H9 (cell line): ENCODE measurements at regions not wholly inside any gene's neighbourhood (a gene's known extent, or its start where the extent isn't known, plus 50 kb on each side); places are given as distances from the start of the nearest gene placed in this dataset.

Source experiments
- DNase-seq: peaks from one replicate; pipeline ENCODE4 v3.0.0-alpha.2; 2017
- H2AFZ ChIP-seq: one replicate; pipeline ENCODE4 v1.6.1; 2013; ENCODE audit warnings: mild to moderate bottlenecking, low read length, control low read depth, moderate library complexity
- H2AK5ac ChIP-seq: 2 replicates; pipeline ENCODE4 v1.6.1; 2013; ENCODE audit warnings: low read length, control low read depth, mixed read lengths; ENCODE audit not compliant: insufficient read length
- H2BK120ac ChIP-seq: one replicate; pipeline ENCODE4 v1.6.1; 2013; ENCODE audit warnings: low read depth, mild to moderate bottlenecking, low read length, control low read depth, inconsistent platforms; ENCODE audit not compliant: poor library complexity, severe bottlenecking
- H2BK12ac ChIP-seq: 2 replicates; pipeline ENCODE4 v1.6.1; 2013; ENCODE audit warnings: low read length, control low read depth, mixed read lengths, low read depth; ENCODE audit not compliant: insufficient read length
- H2BK15ac ChIP-seq: 2 replicates; pipeline ENCODE4 v1.6.1; 2013; ENCODE audit warnings: low read depth, low read length, control low read depth
- H2BK20ac ChIP-seq: one replicate; pipeline ENCODE4 v1.6.1; 2013; ENCODE audit warnings: low read depth, mild to moderate bottlenecking, low read length, control low read depth, inconsistent platforms; ENCODE audit not compliant: poor library complexity, severe bottlenecking
- H2BK5ac ChIP-seq: 2 replicates; pipeline ENCODE4 v1.6.1; 2013; ENCODE audit warnings: low read length, control low read depth, mixed read lengths; ENCODE audit not compliant: insufficient read length
- H3K14ac ChIP-seq: 2 replicates; pipeline ENCODE4 v1.6.1; 2013; ENCODE audit warnings: low read length, control low read depth; ENCODE audit not compliant: insufficient read depth
- H3K18ac ChIP-seq: 2 replicates; pipeline ENCODE4 v1.6.1; 2013; ENCODE audit warnings: low read depth, mild to moderate bottlenecking, mixed read lengths, low read length, control low read depth; ENCODE audit not compliant: insufficient read length
- H3K23ac ChIP-seq: 2 replicates; pipeline ENCODE4 v1.6.1; 2013; ENCODE audit warnings: low read length, control low read depth, mixed read lengths, low read depth; ENCODE audit not compliant: insufficient read length
- H3K23me2 ChIP-seq: 2 replicates; pipeline ENCODE4 v1.6.1; 2013; ENCODE audit warnings: low read depth, mild to moderate bottlenecking, mixed read lengths, low read length, control low read depth; ENCODE audit not compliant: insufficient read length, poor library complexity, severe bottlenecking
- H3K27ac ChIP-seq: 2 replicates; pipeline ENCODE4 v1.5.1; 2013; ENCODE audit warnings: low read length, control low read depth, mixed read lengths, low read depth; ENCODE audit not compliant: insufficient read length
- H3K27me3 ChIP-seq: 2 replicates; pipeline ENCODE4 v1.6.1; 2013; ENCODE audit warnings: low read length, control low read depth, inconsistent platforms; ENCODE audit not compliant: insufficient read depth
- H3K4ac ChIP-seq: 2 replicates; pipeline ENCODE4 v1.6.1; 2013; ENCODE audit warnings: low read depth, mild to moderate bottlenecking, control low read depth, inconsistent platforms, low read length, moderate library complexity
- H3K4me1 ChIP-seq: 2 replicates; pipeline ENCODE4 v1.6.1; 2013; ENCODE audit warnings: low read length, control low read depth, inconsistent platforms; ENCODE audit not compliant: insufficient read depth
- H3K4me2 ChIP-seq: 2 replicates; pipeline ENCODE4 v1.6.1; 2013; ENCODE audit warnings: low read length, control low read depth, mixed read lengths; ENCODE audit not compliant: insufficient read length, insufficient read depth
- H3K56ac ChIP-seq: 2 replicates; pipeline ENCODE4 v1.6.1; 2013; ENCODE audit warnings: low read depth, mild to moderate bottlenecking, mixed read lengths, low read length, control low read depth; ENCODE audit not compliant: insufficient read length
- H3K79me1 ChIP-seq: 2 replicates; pipeline ENCODE4 v1.6.1; 2013; ENCODE audit warnings: low read depth, mild to moderate bottlenecking, moderate library complexity, low read length, control low read depth, inconsistent platforms; ENCODE audit not compliant: insufficient read depth, poor library complexity, severe bottlenecking
- H3K79me2 ChIP-seq: 2 replicates; pipeline ENCODE4 v1.6.1; 2013; ENCODE audit warnings: low read length, control low read depth, inconsistent platforms; ENCODE audit not compliant: insufficient read depth
- H3K9ac ChIP-seq: 2 replicates; pipeline ENCODE4 v1.6.1; 2013; ENCODE audit warnings: low read length, control low read depth, mixed read lengths; ENCODE audit not compliant: insufficient read length; ENCODE audit errors: extremely low read depth
- H3K9me3 ChIP-seq: one replicate; pipeline ENCODE4 v1.6.1; 2013; ENCODE audit warnings: low read depth, low read length, inconsistent platforms; ENCODE audit not compliant: control insufficient read depth
- H3T11ph ChIP-seq: one replicate; pipeline ENCODE4 v1.6.1; 2013; ENCODE audit warnings: mild to moderate bottlenecking, low read length, control low read depth, inconsistent platforms
- H4K20me1 ChIP-seq: one replicate; pipeline ENCODE4 v1.6.1; 2013; ENCODE audit not compliant: control insufficient read depth, insufficient read length, insufficient read depth
- H4K5ac ChIP-seq: 2 replicates; pipeline ENCODE4 v1.6.1; 2013; ENCODE audit warnings: low read depth, mild to moderate bottlenecking, mixed read lengths, low read length, control low read depth; ENCODE audit not compliant: insufficient read length
- H4K8ac ChIP-seq: replicated peaks from 2 replicates; pipeline ENCODE4 v1.6.1; 2013; ENCODE audit warnings: low read length, control low read depth, mixed read lengths, low read depth; ENCODE audit not compliant: insufficient read length
- H4K91ac ChIP-seq: 2 replicates; pipeline ENCODE4 v1.6.1; 2013; ENCODE audit warnings: low read depth, mild to moderate bottlenecking, moderate library complexity, mixed read lengths, low read length, control low read depth; ENCODE audit not compliant: insufficient read length
- H3K27ac Mint-ChIP-seq, 3 experiments: 2 replicates in 2 of 3; 3 replicates in 1 of 3; pipeline ENCODE4 v1.8.0; 2020 to 2021; ENCODE audit warnings: mixed read lengths in 3 of 3, mild to moderate bottlenecking in 1 of 3, moderate library complexity in 1 of 3
- H3K27me3 Mint-ChIP-seq: 2 replicates; pipeline ENCODE4 v1.8.0; 2021; ENCODE audit warnings: low read depth, mild to moderate bottlenecking, moderate library complexity, mixed read lengths
- H3K36me3 Mint-ChIP-seq, 3 experiments: 2 replicates in 2 of 3; 3 replicates in 1 of 3; pipeline ENCODE4 v1.8.0; 2020 to 2021; ENCODE audit warnings: low read depth in 3 of 3, mixed read lengths in 3 of 3; ENCODE audit not compliant: insufficient read depth in 1 of 3
- H3K4me1 Mint-ChIP-seq, 2 experiments: 2 replicates each; pipeline ENCODE4 v1.8.0; 2020; ENCODE audit warnings: mixed read lengths in 2 of 2
- H3K4me3 Mint-ChIP-seq, 2 experiments: 2 replicates in 1 of 2; 3 replicates in 1 of 2; pipeline ENCODE4 v1.8.0; 2020 to 2021; ENCODE audit warnings: mild to moderate bottlenecking in 2 of 2, mixed read lengths in 2 of 2, moderate library complexity in 1 of 2
- H3K9me3 Mint-ChIP-seq, 2 experiments: 2 replicates in 1 of 2; 3 replicates in 1 of 2; pipeline ENCODE4 v1.8.0; 2020; ENCODE audit warnings: mild to moderate bottlenecking in 2 of 2, mixed read lengths in 2 of 2, moderate library complexity in 1 of 2
- whole genome bisulfite sequencing: extraction: QIAGEN DNeasy Blood & Tissue Kit; methylation state at CpG from one replicate; pipeline ENCODE4 v1.1.7; 2013; ENCODE audit warnings: missing lambda C conversion rate, low lambda C conversion rate, mixed read lengths; ENCODE audit not compliant: insufficient read length; ENCODE audit errors: extremely low coverage; 5-methylcytosine and 5-hydroxymethylcytosine counted together
- TF ChIP-seq, protein P1 (sequence below): fragments of 200-600 bp; sonication (generic); conservative IDR thresholded peaks from 3 replicates; pipeline ENCODE4 v1.8.0; 2021; ENCODE audit warnings: antibody characterized with exemption, mild to moderate bottlenecking

DNA sequence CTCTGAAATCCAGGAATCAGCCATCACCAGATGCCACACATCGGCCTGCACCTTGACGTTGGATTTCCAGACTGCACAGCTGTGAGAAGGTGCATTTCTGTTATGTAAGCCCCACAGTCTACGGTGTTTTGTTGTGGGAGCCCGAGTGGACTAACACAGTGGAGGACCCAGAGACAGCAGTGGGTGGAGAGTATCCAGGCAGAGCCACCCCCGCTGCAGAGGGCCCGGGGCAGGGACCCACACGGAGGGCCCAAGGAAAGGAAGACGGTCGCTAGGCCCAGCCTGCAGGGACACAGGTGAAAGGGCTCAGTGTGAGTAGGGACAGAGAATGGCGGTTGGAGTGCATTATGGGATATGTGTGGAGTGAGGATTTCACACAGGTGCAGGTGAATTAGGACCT is 288.3 kb upstream of the AJAP1 start:
- H3K9me3 Mint-ChIP-seq = peaks cover 8 to 11% of the 10 kb centered on the region in 2 experiments
- Histone ChIP-seq H3K27me3 (no peaks in the 10 kb centered on the region), H4K20me1 (no peaks in the 10 kb centered on the region), H3K79me2 (no peaks in the 10 kb centered on the region), H3K56ac (no peak overlapping the region), H4K5ac (no peak overlapping the region), H3K9me3 (no peaks in the 10 kb centered on the region), H3K14ac (no peak overlapping the region), H4K8ac (no peak overlapping the region), H2AK5ac (no peak overlapping the region), H3K27ac (no peak overlapping the region), H3K79me1 (no peaks in the 10 kb centered on the region), H3K4me1 (peaks cover 2% of the 10 kb centered on the region; the same call in 1 of the 2 replicates), H2BK5ac (no peak overlapping the region), H3K23ac (no peak overlapping the region), H2BK120ac (no peak overlapping the region), H3K4me2 (no peak overlapping the region), H2BK15ac (no peak overlapping the region), H3K9ac (no peak overlapping the region), H3K18ac (no peak overlapping the region), H2BK12ac (no peak overlapping the region), H3T11ph (no peak overlapping the region), H3K4ac (no peak overlapping the region), H4K91ac (no peak overlapping the region), H2BK20ac (no peak overlapping the region), H2AFZ (no peak overlapping the region), H3K23me2 (no peaks in the 10 kb centered on the region)
- peaks cover 0 to 8% (median 2%) of the 10 kb centered on the region in 3 experiments; a peak in 3 of 7 replicates for H3K36me3 Mint-ChIP-seq
- no peaks in the 10 kb centered on the region for H3K4me1 Mint-ChIP-seq
- no peak for DNase-seq
- no peak overlapping the region for H3K27ac Mint-ChIP-seq
- 0 out of 2 replicates have a peak, but pooled peaks cover 1% of the 10 kb centered on the region for H3K27me3 Mint-ChIP-seq
- H3K4me3 Mint-ChIP-seq = no peak overlapping the region
- WGBS = no CpG with 5 or more reads among the region's 10 CpGs
- TF ChIP-seq, protein P1, sequence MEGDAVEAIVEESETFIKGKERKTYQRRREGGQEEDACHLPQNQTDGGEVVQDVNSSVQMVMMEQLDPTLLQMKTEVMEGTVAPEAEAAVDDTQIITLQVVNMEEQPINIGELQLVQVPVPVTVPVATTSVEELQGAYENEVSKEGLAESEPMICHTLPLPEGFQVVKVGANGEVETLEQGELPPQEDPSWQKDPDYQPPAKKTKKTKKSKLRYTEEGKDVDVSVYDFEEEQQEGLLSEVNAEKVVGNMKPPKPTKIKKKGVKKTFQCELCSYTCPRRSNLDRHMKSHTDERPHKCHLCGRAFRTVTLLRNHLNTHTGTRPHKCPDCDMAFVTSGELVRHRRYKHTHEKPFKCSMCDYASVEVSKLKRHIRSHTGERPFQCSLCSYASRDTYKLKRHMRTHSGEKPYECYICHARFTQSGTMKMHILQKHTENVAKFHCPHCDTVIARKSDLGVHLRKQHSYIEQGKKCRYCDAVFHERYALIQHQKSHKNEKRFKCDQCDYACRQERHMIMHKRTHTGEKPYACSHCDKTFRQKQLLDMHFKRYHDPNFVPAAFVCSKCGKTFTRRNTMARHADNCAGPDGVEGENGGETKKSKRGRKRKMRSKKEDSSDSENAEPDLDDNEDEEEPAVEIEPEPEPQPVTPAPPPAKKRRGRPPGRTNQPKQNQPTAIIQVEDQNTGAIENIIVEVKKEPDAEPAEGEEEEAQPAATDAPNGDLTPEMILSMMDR = no peak
